ENCODE measurements at regions not wholly inside any gene's neighbourhood (a gene's known extent, or its start where the extent isn't known, plus 50 kb on each side); places are given as distances from the start of the nearest gene placed in this dataset.

GRCh38 chr21:35384375-35384774 lies 335.3 kb upstream of the RUNX1 start:
- no peak for TF ChIP-seq MYNN (CRISPR knock-in tag; IDR thresholded peaks at IDR 0.05; ENCODE audit: low read depth)
- no peak for TF ChIP-seq ZNF562 (CRISPR knock-in tag; IDR thresholded peaks at IDR 0.05; ENCODE audit: borderline replicate concordance)
- no peak for TF ChIP-seq HIVEP1 (CRISPR knock-in tag; IDR thresholded peaks at IDR 0.05)
- no peak for TF ChIP-seq SIN3B (IDR thresholded peaks at IDR 0.05; ENCODE audit: low read length)
- no peak for TF ChIP-seq CCAR2 (optimal IDR thresholded peaks at IDR 0.05; ENCODE audit: low read depth, low read length)
- no peak for TF ChIP-seq FOSL1 (CRISPR knock-in tag; IDR thresholded peaks at IDR 0.05; ENCODE audit: borderline replicate concordance)
- TF ChIP-seq KDM2A (CRISPR knock-in tag; IDR thresholded peaks at IDR 0.05; ENCODE audit: borderline replicate concordance, low read depth) = no peak
- TF ChIP-seq ZNF749 (CRISPR knock-in tag; IDR thresholded peaks at IDR 0.05; ENCODE audit: borderline replicate concordance) = no peak
- TF ChIP-seq JUN (CRISPR knock-in tag; IDR thresholded peaks at IDR 0.05) = no peak
- TF ChIP-seq ZFP36 (IDR thresholded peaks at IDR 0.05; ENCODE audit: borderline replicate concordance, low read depth, low read length, partially characterized antibody) = no peak
- TF ChIP-seq POLR2A (IDR thresholded peaks at IDR 0.05; ENCODE audit: insufficient read depth in 1 of 2, low read depth in 2 of 2, low read length in 2 of 2) = no peak
- TF ChIP-seq, protein P1, sequence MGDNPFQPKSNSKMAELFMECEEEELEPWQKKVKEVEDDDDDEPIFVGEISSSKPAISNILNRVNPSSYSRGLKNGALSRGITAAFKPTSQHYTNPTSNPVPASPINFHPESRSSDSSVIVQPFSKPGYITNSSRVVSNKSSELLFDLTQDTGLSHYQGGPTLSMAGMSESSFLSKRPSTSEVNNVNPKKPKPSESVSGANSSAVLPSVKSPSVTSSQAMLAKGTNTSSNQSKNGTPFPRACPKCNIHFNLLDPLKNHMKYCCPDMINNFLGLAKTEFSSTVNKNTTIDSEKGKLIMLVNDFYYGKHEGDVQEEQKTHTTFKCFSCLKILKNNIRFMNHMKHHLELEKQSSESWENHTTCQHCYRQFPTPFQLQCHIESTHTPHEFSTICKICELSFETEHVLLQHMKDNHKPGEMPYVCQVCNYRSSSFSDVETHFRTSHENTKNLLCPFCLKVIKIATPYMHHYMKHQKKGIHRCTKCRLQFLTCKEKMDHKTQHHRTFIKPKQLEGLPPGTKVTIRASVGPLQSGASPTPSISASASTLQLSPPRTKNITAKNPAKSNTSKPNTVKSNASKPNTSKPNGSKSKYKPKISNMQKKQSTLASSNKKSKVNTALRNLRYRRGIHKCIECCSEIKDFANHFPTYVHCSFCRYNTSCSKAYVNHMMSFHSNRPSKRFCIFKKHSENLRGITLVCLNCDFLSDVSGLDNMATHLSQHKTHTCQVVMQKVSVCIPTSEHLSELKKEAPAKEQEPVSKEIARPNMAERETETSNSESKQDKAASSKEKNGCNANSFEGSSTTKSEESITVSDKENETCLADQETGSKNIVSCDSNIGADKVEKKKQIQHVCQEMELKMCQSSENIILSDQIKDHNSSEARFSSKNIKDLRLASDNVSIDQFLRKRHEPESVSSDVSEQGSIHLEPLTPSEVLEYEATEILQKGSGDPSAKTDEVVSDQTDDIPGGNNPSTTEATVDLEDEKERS (CRISPR knock-in tag; IDR thresholded peaks at IDR 0.05) = no peak
- no peak for TF ChIP-seq ZNF274 (CRISPR knock-in tag; IDR thresholded peaks at IDR 0.05)

Data from HepG2 (cell line).